ENCODE measurements at regions not wholly inside any gene's neighbourhood (a gene's known extent, or its start where the extent isn't known, plus 50 kb on each side); places are given as distances from the start of the nearest gene placed in this dataset.
"Not testable (repeated sequence)": the region's sequence is repeated elsewhere in the genome, so short reads cannot be mapped to it uniquely, and the experiment has no call there.

GRCh38 chrX:22533898-22534297 lies 261.2 kb downstream of the CBLL2 start:
- DNase-seq (ENCODE audit: low read depth, low spot score) = no peak

GRCh38 chrX:22534643-22535042 lies 261.9 kb downstream of the CBLL2 start:
- no peak for DNase-seq (ENCODE audit: low read depth, low spot score)

- no peak for DNase-seq (ENCODE audit: low read depth, low spot score)
Measured at GRCh38 chrX:22536746-22537304, 264.1 kb downstream of the CBLL2 start.

GRCh38 chrX:22538580-22538979 lies 265.9 kb downstream of the CBLL2 start:
- no peak for DNase-seq (ENCODE audit: low read depth, low spot score)

- DNase-seq (ENCODE audit: low read depth, low spot score) = no peak
Measured at GRCh38 chrX:22541926-22542325, 269.2 kb downstream of the CBLL2 start.

GRCh38 chrX:22542641-22543040 lies 269.9 kb downstream of the CBLL2 start:
- DNase-seq (ENCODE audit: low read depth, low spot score) = no peak

- no peak for DNase-seq (ENCODE audit: low read depth, low spot score)
Measured at GRCh38 chrX:22559506-22559905, 286.8 kb downstream of the CBLL2 start.

GRCh38 chrX:22575161-22575845 lies 302.6 kb downstream of the CBLL2 start:
- DNase-seq (ENCODE audit: low read depth, low spot score) = no peak

GRCh38 chrX:22577181-22577580 lies 304.5 kb downstream of the CBLL2 start:
- DNase-seq (ENCODE audit: low read depth, low spot score) = no peak

GRCh38 chrX:22585831-22586230 lies 313.1 kb downstream of the CBLL2 start:
- no peak for DNase-seq (ENCODE audit: low read depth, low spot score)

- no peak for DNase-seq (ENCODE audit: low read depth, low spot score)
Measured at GRCh38 chrX:22589845-22590244, 317.1 kb downstream of the CBLL2 start.

GRCh38 chrX:22594766-22595165 lies 322.1 kb downstream of the CBLL2 start:
- DNase-seq (ENCODE audit: low read depth, low spot score) = no peak

- no peak for DNase-seq (ENCODE audit: low read depth, low spot score)
Measured at GRCh38 chrX:22603060-22603459, 330.3 kb downstream of the CBLL2 start.

- not testable (repeated sequence) for DNase-seq (ENCODE audit: low read depth, low spot score)
Measured at GRCh38 chrX:22609452-22609851, 336.7 kb downstream of the CBLL2 start.

GRCh38 chrX:22616867-22617266 lies 344.2 kb downstream of the CBLL2 start:
- DNase-seq (ENCODE audit: low read depth, low spot score) = peak; percentile 6

GRCh38 chrX:22627576-22627975 lies 354.9 kb downstream of the CBLL2 start:
- no peak for DNase-seq (ENCODE audit: low read depth, low spot score)

GRCh38 chrX:22628275-22628674 lies 355.6 kb downstream of the CBLL2 start:
- DNase-seq (ENCODE audit: low read depth, low spot score) = no peak

- no peak for DNase-seq (ENCODE audit: low read depth, low spot score)
Measured at GRCh38 chrX:22629105-22629725, 356.5 kb downstream of the CBLL2 start.

- DNase-seq (ENCODE audit: low read depth, low spot score) = no peak
Measured at GRCh38 chrX:22634083-22634482, 361.4 kb downstream of the CBLL2 start.

- DNase-seq (ENCODE audit: low read depth, low spot score) = no peak
Measured at GRCh38 chrX:22634751-22635150, 362.0 kb downstream of the CBLL2 start.

GRCh38 chrX:22648281-22648680 lies 351.5 kb upstream of the DDX53 start:
- DNase-seq (ENCODE audit: low read depth, low spot score) = no peak

- DNase-seq (ENCODE audit: low read depth, low spot score) = no peak
Measured at GRCh38 chrX:22650691-22651090, 349.1 kb upstream of the DDX53 start.

- DNase-seq (ENCODE audit: low read depth, low spot score) = peak; percentile 68
Measured at GRCh38 chrX:22652596-22652995, 347.2 kb upstream of the DDX53 start.
